ENCODE measurements at regions not wholly inside any gene's neighbourhood (a gene's known extent, or its start where the extent isn't known, plus 50 kb on each side); places are given as distances from the start of the nearest gene placed in this dataset.

DNA sequence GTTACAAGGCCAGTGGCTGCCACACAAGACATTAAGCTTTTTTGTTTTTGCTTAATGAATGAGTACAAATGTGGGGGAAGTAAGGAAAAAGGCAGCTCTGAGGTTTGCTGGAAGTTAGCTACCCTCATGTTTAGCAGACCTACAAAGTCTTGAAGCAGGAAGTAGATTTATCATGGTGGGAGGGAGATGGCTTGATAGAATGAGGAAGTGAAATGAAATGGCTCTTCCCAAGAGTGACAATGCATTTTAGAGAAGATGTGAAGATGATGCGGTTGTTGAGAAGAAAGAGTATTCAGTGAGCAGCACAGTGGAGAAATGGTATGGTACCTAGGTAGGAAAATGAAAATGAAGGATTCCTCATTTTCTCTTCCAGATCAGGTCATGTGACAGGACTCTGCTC is 108.0 kb downstream of the SLIT2 start:
- Mint-ChIP-seq H3K27ac (no peak overlapping the region), H3K9me3 (no peaks in the 10 kb centered on the region), H3K4me3 (ENCODE audit: low read depth) (no peak overlapping the region), H3K27me3 (ENCODE audit: low read depth) (no peaks in the 10 kb centered on the region), H3K4me1 (ENCODE audit: low read depth) (no peaks in the 10 kb centered on the region), H3K36me3 (ENCODE audit: low read depth) (no peaks in the 10 kb centered on the region)
- intact Hi-C loops (cut with micrococcal nuclease): no loop called here
- no peak for DNase-seq (ENCODE audit: low spot score)

DNA sequence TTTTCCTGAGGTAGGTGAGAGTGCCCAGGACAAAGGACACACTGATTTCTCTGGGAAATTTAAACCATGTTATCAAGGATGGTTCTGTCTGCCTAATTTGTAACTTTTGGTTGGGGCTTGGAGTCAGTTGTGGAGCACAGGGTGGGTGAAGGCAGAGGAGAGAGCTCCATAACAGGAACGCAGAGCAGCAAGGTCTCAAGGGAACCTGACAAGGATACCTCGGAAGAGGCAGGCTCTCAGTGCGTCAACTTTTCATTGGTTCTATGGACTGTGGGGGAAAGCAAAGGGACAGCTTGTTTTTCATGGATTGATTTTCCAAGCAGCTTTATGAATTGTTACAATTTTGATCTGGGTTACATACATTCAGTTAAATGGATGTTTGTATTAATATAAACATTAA is 110.4 kb downstream of the SLIT2 start:
- H3K4me1 Mint-ChIP-seq (ENCODE audit: low read depth): no peaks in the 10 kb centered on the region
- intact Hi-C loops (cut with micrococcal nuclease): no loop called here
- DNase-seq (ENCODE audit: low spot score): no peak
- no peak overlapping the region for H3K27ac Mint-ChIP-seq
- H3K9me3 Mint-ChIP-seq: no peaks in the 10 kb centered on the region
- H3K36me3 Mint-ChIP-seq (ENCODE audit: low read depth): no peaks in the 10 kb centered on the region
- H3K4me3 Mint-ChIP-seq (ENCODE audit: low read depth): no peak overlapping the region
- H3K27me3 Mint-ChIP-seq (ENCODE audit: low read depth): no peaks in the 10 kb centered on the region

DNA sequence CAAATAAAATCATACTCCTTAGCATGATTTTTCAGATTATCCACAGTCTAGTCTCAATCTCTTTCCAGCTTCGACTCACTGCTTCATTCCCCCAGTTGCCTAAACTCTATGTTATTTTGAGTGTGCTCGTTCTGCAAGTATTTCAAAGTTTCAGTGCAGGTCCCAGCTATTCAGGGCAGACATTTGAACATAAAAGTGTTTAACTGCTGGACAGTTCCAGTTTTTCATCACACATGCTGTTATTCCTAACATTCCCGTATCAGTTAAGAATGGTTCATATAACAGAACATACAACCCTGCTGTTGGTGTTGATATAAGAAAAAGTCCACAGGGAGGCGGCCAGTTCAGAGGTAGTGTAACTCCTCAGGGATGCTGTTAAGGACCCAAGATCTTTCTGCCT is 113.3 kb downstream of the SLIT2 start:
- H3K4me3 Mint-ChIP-seq (ENCODE audit: low read depth): no peak overlapping the region
- DNase-seq (ENCODE audit: low spot score): no peak
- no peaks in the 10 kb centered on the region for H3K36me3 Mint-ChIP-seq (ENCODE audit: low read depth)
- H3K27ac Mint-ChIP-seq: no peak overlapping the region
- H3K27me3 Mint-ChIP-seq (ENCODE audit: low read depth): no peaks in the 10 kb centered on the region
- no peaks in the 10 kb centered on the region for H3K9me3 Mint-ChIP-seq
- H3K4me1 Mint-ChIP-seq (ENCODE audit: low read depth): no peaks in the 10 kb centered on the region
- intact Hi-C loops (cut with micrococcal nuclease): no loop called here

DNA sequence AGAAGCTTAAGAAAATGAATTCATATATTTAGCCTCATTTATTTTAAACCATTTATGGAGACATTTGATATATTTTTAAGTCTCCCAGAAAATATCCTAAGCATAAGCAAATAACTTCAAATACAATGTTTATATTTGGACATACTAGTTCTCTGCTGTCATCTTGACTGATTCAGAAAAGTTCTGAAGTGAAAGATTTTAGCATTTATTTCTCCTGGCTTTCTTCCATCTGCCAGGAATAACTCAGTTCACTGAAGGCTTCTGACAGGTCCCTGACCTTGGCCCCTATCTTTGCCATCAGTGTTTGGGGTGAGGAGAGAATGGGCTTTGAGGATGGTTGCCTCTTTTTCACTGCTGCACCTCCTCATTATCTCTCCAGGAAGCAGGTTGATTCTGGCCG is 115.7 kb downstream of the SLIT2 start:
- Mint-ChIP-seq H3K27ac (no peak overlapping the region), H3K4me3 (ENCODE audit: low read depth) (no peak overlapping the region), H3K36me3 (ENCODE audit: low read depth) (no peaks in the 10 kb centered on the region), H3K9me3 (no peaks in the 10 kb centered on the region), H3K4me1 (ENCODE audit: low read depth) (no peaks in the 10 kb centered on the region), H3K27me3 (ENCODE audit: low read depth) (no peaks in the 10 kb centered on the region)
- no peak for DNase-seq (ENCODE audit: low spot score)
- intact Hi-C loops (cut with micrococcal nuclease): no loop called here

DNA sequence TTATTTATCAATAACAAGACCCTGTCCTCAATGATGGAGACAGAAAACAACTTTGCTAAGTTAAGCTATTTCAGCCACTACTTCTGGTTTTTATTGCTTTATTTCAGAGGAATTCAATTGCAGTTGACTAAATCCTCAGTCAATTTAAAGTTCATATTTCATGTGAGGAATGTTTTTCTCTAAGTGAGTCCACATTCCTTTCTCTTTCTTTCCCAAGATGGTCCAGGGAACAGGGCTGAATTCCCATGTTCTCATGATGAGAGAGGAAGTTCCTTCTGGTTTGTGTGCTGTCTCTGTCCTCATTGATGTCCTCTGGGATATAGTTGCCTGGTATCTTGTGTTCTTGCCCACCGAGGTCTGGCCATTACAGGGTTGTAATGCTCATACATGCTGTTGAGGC is 117.2 kb downstream of the SLIT2 start:
- DNase-seq (ENCODE audit: low spot score): no peak
- Mint-ChIP-seq H3K4me1 (ENCODE audit: low read depth) (no peaks in the 10 kb centered on the region), H3K36me3 (ENCODE audit: low read depth) (no peaks in the 10 kb centered on the region), H3K27ac (no peak overlapping the region), H3K27me3 (ENCODE audit: low read depth) (no peaks in the 10 kb centered on the region), H3K9me3 (no peaks in the 10 kb centered on the region), H3K4me3 (ENCODE audit: low read depth) (no peak overlapping the region)
- intact Hi-C loops (cut with micrococcal nuclease): no loop called here

DNA sequence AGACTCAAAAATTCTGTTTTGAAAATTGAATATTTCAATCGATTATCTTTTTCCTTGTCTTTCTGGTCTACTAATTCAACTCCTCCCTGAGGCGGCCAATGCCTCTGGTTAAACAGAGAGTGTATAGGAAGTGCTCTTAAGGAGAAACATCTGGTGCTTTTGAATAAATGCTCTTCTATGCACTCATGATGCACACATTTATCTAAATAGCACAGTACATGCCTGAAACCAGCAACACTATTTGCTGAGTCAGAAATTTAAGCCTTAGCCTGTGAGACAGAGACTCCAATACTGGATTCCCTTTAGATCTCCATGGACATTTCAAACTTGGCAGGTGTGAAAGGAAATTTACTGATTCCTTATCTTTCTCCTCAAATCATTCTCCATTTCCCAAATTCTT is 118.6 kb downstream of the SLIT2 start:
- no peaks in the 10 kb centered on the region for H3K27me3 Mint-ChIP-seq (ENCODE audit: low read depth)
- no peak for DNase-seq (ENCODE audit: low spot score)
- no peaks in the 10 kb centered on the region for H3K36me3 Mint-ChIP-seq (ENCODE audit: low read depth)
- no peaks in the 10 kb centered on the region for H3K4me1 Mint-ChIP-seq (ENCODE audit: low read depth)
- H3K4me3 Mint-ChIP-seq (ENCODE audit: low read depth): no peak overlapping the region
- intact Hi-C loops (cut with micrococcal nuclease): no loop called here
- H3K27ac Mint-ChIP-seq: no peak overlapping the region
- no peaks in the 10 kb centered on the region for H3K9me3 Mint-ChIP-seq

DNA sequence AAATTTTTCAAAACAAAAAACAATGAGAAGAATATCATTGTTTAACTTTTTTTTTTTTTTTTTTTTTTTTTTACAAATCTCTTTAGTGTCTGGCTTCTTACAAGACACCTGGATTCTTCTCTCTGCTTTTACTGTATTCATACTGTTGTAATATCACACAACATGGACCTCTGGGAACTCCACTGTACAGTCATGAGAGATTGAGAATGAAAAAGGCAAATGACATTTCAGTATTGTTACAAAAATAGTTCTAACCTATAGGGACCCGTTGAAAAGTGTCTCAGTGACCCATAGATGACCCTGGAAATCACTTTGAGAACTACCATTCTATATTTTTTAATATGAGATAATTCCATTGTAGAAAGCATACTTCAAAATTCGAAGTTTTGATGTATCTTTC is 124.4 kb downstream of the SLIT2 start:
- no peak overlapping the region for H3K4me3 Mint-ChIP-seq (ENCODE audit: low read depth)
- H3K27ac Mint-ChIP-seq: no peak overlapping the region
- no peaks in the 10 kb centered on the region for H3K4me1 Mint-ChIP-seq (ENCODE audit: low read depth)
- H3K36me3 Mint-ChIP-seq (ENCODE audit: low read depth): no peaks in the 10 kb centered on the region
- H3K27me3 Mint-ChIP-seq (ENCODE audit: low read depth): no peaks in the 10 kb centered on the region
- no peak for DNase-seq (ENCODE audit: low spot score)
- no peaks in the 10 kb centered on the region for H3K9me3 Mint-ChIP-seq
- intact Hi-C loops (cut with micrococcal nuclease): no loop called here

DNA sequence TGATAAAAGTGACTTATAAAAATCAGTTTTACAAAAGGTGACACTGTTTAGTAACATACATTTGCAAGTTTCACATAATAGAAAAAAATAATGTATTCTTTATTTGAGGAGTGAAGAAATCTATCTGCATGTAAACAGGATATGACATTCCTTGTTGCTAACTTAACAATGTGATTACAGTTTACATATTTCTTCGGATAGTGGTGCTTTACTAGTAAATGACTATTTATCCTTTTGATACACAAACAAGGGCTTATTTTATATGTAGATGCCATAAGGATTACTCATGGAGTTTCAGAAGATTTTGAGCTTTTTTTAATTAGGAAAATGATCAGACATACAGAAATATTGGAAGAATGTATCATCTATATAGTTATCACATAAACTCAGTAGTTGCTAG is 126.5 kb downstream of the SLIT2 start:
- intact Hi-C loops (cut with micrococcal nuclease): no loop called here
- Mint-ChIP-seq H3K36me3 (ENCODE audit: low read depth) (no peaks in the 10 kb centered on the region), H3K4me3 (ENCODE audit: low read depth) (no peak overlapping the region), H3K27ac (no peak overlapping the region), H3K9me3 (no peaks in the 10 kb centered on the region), H3K4me1 (ENCODE audit: low read depth) (no peaks in the 10 kb centered on the region), H3K27me3 (ENCODE audit: low read depth) (no peaks in the 10 kb centered on the region)
- no peak for DNase-seq (ENCODE audit: low spot score)

DNA sequence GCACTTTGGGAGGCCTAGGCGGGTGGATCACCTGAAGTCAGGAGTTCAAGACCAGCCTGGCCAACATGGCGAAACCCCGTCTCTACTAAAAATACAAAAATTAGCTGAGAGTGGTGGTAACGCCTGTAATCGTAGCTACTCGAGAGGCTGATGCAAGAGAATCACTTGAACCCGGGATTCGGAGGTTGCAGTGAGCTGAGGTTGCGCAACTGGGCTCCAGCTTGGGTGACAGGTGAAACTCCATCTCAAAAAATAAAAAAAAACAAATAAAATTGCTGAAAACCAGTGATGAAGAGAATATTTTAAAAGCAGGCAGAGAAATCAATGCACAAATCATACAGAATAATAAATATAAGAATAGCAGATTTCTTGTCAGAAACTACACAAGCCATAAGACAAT is 129.3 kb downstream of the SLIT2 start:
- H3K27me3 Mint-ChIP-seq (ENCODE audit: low read depth): no peaks in the 10 kb centered on the region
- no peak overlapping the region for H3K4me3 Mint-ChIP-seq (ENCODE audit: low read depth)
- H3K36me3 Mint-ChIP-seq (ENCODE audit: low read depth): no peaks in the 10 kb centered on the region
- intact Hi-C loops (cut with micrococcal nuclease): no loop called here
- DNase-seq (ENCODE audit: low spot score): no peak
- H3K9me3 Mint-ChIP-seq: no peaks in the 10 kb centered on the region
- H3K27ac Mint-ChIP-seq: no peak overlapping the region
- no peaks in the 10 kb centered on the region for H3K4me1 Mint-ChIP-seq (ENCODE audit: low read depth)

DNA sequence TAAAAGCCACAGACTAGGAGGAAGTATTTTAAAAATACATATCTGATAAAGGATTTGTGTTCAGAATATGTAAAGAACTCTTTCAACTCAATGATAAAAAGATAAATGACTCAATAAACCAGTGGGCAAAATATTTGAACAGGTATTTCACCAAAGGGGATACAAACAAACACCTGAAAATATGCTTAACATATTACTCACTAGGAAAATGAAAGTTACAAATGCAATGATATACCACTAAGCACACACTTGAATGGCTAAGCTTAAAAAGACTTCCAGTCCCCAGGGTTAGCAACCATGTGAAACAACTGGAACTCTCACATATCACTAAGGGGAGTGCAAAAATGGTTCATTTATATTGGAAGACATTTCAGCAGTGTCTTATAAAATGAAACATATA is 131.6 kb downstream of the SLIT2 start:
- intact Hi-C loops (cut with micrococcal nuclease): no loop called here

DNA sequence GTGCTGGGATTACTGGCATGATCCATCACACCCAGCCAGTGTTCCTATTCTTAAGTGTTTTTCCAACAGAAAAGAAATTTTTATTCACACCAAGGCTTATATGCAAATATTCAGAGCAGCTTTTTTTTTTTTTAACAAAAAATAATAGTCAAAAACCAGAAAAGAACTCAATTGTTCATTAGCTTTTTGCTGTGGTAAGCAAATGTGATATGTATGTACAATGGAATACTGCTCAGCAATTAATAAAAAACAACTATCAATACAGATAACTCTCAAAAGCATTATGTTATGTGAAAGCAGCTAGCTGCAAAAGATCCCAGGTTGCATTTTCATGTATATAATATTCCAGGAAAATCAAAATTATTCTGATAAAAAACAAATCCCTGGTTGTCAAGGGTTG is 132.3 kb downstream of the SLIT2 start:
- intact Hi-C loops (cut with micrococcal nuclease): no loop called here
- no peaks in the 10 kb centered on the region for H3K36me3 Mint-ChIP-seq (ENCODE audit: low read depth)
- H3K27ac Mint-ChIP-seq: no peak overlapping the region
- H3K27me3 Mint-ChIP-seq (ENCODE audit: low read depth): no peaks in the 10 kb centered on the region
- DNase-seq (ENCODE audit: low spot score): no peak
- no peaks in the 10 kb centered on the region for H3K4me1 Mint-ChIP-seq (ENCODE audit: low read depth)
- no peaks in the 10 kb centered on the region for H3K9me3 Mint-ChIP-seq
- H3K4me3 Mint-ChIP-seq (ENCODE audit: low read depth): no peak overlapping the region

More for the DNA sequence above, 131.6 kb downstream of the SLIT2 start:
- Mint-ChIP-seq H3K27me3 (ENCODE audit: low read depth) (no peaks in the 10 kb centered on the region), H3K9me3 (no peaks in the 10 kb centered on the region), H3K36me3 (ENCODE audit: low read depth) (no peaks in the 10 kb centered on the region), H3K27ac (no peak overlapping the region), H3K4me3 (ENCODE audit: low read depth) (no peak overlapping the region), H3K4me1 (ENCODE audit: low read depth) (no peaks in the 10 kb centered on the region)
- DNase-seq (ENCODE audit: low spot score): no peak

DNA sequence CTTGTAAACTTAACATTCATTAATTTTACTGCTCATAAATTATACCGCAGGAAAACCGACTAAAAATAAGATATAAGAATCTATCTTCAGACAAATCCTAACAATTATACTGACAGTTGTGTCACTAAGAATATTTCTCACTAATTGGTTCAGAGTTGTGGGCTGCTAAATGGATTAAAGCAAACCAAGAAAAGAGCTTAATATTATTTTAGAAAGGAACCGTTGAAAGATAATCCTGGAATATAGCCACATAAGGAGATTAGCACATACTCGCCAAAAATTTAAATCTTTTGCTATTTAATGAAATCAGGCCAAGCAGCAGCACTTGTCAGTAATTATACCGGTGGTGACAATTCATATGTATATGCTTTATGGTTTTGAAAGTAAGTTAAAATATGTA is 132.8 kb downstream of the SLIT2 start:
- no peaks in the 10 kb centered on the region for H3K27me3 Mint-ChIP-seq (ENCODE audit: low read depth)
- no peaks in the 10 kb centered on the region for H3K4me1 Mint-ChIP-seq (ENCODE audit: low read depth)
- H3K36me3 Mint-ChIP-seq (ENCODE audit: low read depth): no peaks in the 10 kb centered on the region
- no peak overlapping the region for H3K27ac Mint-ChIP-seq
- no peak for DNase-seq (ENCODE audit: low spot score)
- intact Hi-C loops (cut with micrococcal nuclease): no loop called here
- no peak overlapping the region for H3K4me3 Mint-ChIP-seq (ENCODE audit: low read depth)
- no peaks in the 10 kb centered on the region for H3K9me3 Mint-ChIP-seq

DNA sequence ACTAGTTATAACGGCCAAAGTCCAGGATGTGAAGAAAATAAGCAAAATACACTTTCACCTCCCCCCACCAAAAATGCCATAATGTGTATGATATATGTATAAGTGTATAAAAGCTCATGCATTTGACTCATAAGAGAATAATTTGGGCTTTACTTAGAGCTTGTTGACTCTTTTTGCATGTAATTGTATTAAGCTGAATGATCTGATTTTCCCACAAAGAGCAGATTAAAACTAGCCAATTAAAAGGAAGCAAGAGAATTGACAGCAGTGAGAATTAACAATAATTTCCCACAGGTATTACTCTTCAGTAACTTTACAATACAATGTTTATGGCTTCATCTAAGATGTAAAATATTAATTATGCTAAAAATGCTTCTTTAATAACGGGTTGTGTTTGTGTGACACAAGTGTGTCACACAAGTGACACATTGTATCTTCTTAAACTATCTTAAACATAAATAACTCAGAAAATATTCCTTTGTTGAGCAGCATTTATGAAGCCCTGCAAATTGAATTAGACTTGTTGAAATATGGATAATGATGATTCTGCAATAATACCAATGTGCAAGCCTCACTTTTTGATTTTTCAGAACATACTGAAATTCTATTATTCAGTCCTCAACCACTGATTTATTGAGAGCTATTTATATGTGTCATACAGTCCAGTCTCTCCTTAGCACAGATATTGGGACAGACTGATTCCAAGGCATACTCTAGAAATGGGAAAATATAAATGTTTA is 134.5 kb downstream of the SLIT2 start:
- H3K4me1 Mint-ChIP-seq (ENCODE audit: low read depth): no peaks in the 10 kb centered on the region
- H3K4me3 Mint-ChIP-seq (ENCODE audit: low read depth): no peak overlapping the region
- no peaks in the 10 kb centered on the region for H3K9me3 Mint-ChIP-seq
- no peak overlapping the region for H3K27ac Mint-ChIP-seq
- no peaks in the 10 kb centered on the region for H3K27me3 Mint-ChIP-seq (ENCODE audit: low read depth)
- no peak for DNase-seq (ENCODE audit: low spot score)
- no peaks in the 10 kb centered on the region for H3K36me3 Mint-ChIP-seq (ENCODE audit: low read depth)
- intact Hi-C loops (cut with micrococcal nuclease): no loop called here

DNA sequence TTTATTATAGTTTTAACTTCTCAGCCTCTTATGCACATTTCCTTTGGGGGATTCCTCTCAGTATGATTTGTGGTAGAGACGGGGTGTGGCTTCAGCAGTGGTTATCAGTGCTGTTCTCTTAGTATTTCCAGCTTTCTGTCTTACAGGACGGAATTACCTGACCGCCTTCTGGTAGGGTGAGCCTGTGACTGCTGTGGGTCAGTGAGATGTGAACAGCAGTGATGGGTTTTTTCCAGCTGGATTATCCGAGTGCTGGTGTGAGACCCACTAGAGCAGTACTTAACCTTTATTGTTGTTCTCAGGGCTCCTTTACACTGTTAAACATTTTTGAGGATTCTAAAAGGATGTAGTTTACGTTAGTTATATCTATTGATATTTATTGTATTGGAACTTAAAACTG is 135.2 kb downstream of the SLIT2 start:
- H3K4me1 Mint-ChIP-seq (ENCODE audit: low read depth): no peaks in the 10 kb centered on the region
- H3K4me3 Mint-ChIP-seq (ENCODE audit: low read depth): no peak overlapping the region
- DNase-seq (ENCODE audit: low spot score): no peak
- no peaks in the 10 kb centered on the region for H3K9me3 Mint-ChIP-seq
- no peak overlapping the region for H3K27ac Mint-ChIP-seq
- no peaks in the 10 kb centered on the region for H3K27me3 Mint-ChIP-seq (ENCODE audit: low read depth)
- H3K36me3 Mint-ChIP-seq (ENCODE audit: low read depth): no peaks in the 10 kb centered on the region
- intact Hi-C loops (cut with micrococcal nuclease): no loop called here
